Small intestine (tissue), 7 donors: ENCODE measurements at regions not wholly inside any gene's neighbourhood (a gene's known extent, or its start where the extent isn't known, plus 50 kb on each side); places are given as distances from the start of the nearest gene placed in this dataset.
"Not testable (repeated sequence)": the region's sequence is repeated elsewhere in the genome, so short reads cannot be mapped to it uniquely, and the experiment has no call there.

Experiments used
- DNase-seq, 2 donors: peaks; one replicate each; pipeline versions ENCODE4 v3.0.0 to v3.0.0-alpha.2; 2013
- FAIRE-seq: peaks from 2 replicates; lab custom pipeline; 2012; peaks lifted over from hg19 to GRCh38; lab: Jason Lieb, UNC
- H3K27ac ChIP-seq, 3 donors: one replicate each; pipeline ENCODE4 v1.5.1; 2013; ENCODE audit warnings: low read length in 2 of 3, mild to moderate bottlenecking in 2 of 3, control low read depth in 1 of 3, inconsistent platforms in 1 of 3, low read depth in 1 of 3, moderate library complexity in 1 of 3
- H3K27me3 ChIP-seq, 3 donors: one replicate each; pipeline ENCODE4 v1.6.1; 2013; ENCODE audit warnings: low read length in 3 of 3, inconsistent platforms in 1 of 3; ENCODE audit not compliant: control insufficient read depth in 3 of 3, insufficient read depth in 3 of 3
- H3K36me3 ChIP-seq, 3 donors: one replicate each; pipeline ENCODE4 v1.6.1; 2013; ENCODE audit warnings: low read length in 3 of 3, inconsistent platforms in 1 of 3, low read depth in 1 of 3, mild to moderate bottlenecking in 1 of 3, moderate library complexity in 1 of 3; ENCODE audit not compliant: control insufficient read depth in 3 of 3, insufficient read depth in 2 of 3
- H3K4me1 ChIP-seq, 3 donors: one replicate each; pipeline ENCODE4 v1.6.1; 2013; ENCODE audit warnings: low read length in 2 of 3, inconsistent platforms in 1 of 3, low read depth in 1 of 3, mild to moderate bottlenecking in 1 of 3, moderate library complexity in 1 of 3; ENCODE audit not compliant: control insufficient read depth in 3 of 3, insufficient read depth in 2 of 3
- H3K4me3 ChIP-seq, 3 donors: one replicate each; pipeline ENCODE4 v1.5.1; 2013; ENCODE audit warnings: low read length in 3 of 3, control low read depth in 1 of 3, inconsistent platforms in 1 of 3, low read depth in 1 of 3, mild to moderate bottlenecking in 1 of 3, moderate library complexity in 1 of 3
- H3K9me3 ChIP-seq, 2 donors: one replicate each; pipeline ENCODE4 v1.6.1; 2013; ENCODE audit warnings: low read depth in 1 of 2, low read length in 1 of 2; ENCODE audit not compliant: control insufficient read depth in 2 of 2, insufficient read depth in 1 of 2
- WGBS, 3 donors: extraction: QIAGEN DNeasy Blood & Tissue Kit; methylation state at CpG; one replicate each; pipeline ENCODE4 v1.1.7; 2013; 5-methylcytosine and 5-hydroxymethylcytosine counted together
- donor health status: healthy with polysubstance abuse.
- donor health status: control.
- donor health status: control.
- donor health status: Bipolar disorder and iron deficiency.
- donor health status: healthy.

DNA sequence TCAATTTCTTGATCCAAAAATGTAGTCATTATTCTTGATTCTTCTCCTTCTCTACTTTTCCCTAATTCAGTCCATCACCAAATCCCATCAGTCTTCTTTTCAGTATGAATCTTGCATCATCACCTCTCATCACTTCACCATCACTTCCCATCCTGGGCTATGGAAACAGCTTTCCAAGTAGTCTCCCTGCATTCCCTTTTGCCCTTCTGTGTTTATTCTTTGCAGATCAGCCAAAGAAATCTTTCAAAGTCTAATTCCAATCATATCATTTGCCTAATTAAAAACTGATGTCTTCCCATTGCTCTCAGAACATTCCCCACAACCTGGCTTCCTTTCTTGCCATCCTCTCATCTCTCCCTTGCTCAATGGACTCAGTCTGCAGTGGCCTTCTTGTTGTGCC lies 201.7 kb upstream of the ADAMTS3 start:
- no peak overlapping the region for H3K27ac ChIP-seq
- DNase-seq: no peak
- H3K9me3 ChIP-seq: no peaks in the 10 kb centered on the region
- FAIRE-seq: no peak
- H3K4me3 ChIP-seq: no peak overlapping the region
- no peaks in the 10 kb centered on the region for H3K4me1 ChIP-seq
- no peaks in the 10 kb centered on the region for H3K27me3 ChIP-seq
- H3K36me3 ChIP-seq: no peaks in the 10 kb centered on the region

DNA sequence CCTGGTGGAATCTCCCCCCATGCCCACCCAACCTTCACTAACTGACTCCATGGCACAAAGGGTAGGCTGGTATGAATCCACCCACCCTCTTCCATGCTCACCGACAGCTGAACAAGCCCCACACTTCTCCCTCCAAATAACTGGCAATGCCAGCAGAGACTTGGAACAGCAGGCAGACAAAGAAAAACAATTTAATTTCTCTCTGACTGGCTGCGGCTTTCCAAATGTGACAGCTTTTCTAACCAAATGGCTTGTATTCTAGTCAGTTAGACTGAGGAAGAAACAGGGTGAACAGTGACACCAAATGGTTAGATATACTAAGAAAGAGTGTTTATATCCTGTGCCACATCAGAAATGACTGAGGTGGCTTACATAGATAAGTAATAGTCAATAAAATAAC lies 199.3 kb upstream of the ADAMTS3 start:
- Histone ChIP-seq H3K27ac (no peak overlapping the region), H3K9me3 (no peaks in the 10 kb centered on the region), H3K4me1 (no peaks in the 10 kb centered on the region), H3K4me3 (no peak overlapping the region), H3K36me3 (no peaks in the 10 kb centered on the region), H3K27me3 (no peaks in the 10 kb centered on the region)
- no peak for FAIRE-seq
- WGBS, 3 donors: 76 to 91% (median 80%) methylated on average over 2 of the region's 2 CpGs
- DNase-seq: no peak

DNA sequence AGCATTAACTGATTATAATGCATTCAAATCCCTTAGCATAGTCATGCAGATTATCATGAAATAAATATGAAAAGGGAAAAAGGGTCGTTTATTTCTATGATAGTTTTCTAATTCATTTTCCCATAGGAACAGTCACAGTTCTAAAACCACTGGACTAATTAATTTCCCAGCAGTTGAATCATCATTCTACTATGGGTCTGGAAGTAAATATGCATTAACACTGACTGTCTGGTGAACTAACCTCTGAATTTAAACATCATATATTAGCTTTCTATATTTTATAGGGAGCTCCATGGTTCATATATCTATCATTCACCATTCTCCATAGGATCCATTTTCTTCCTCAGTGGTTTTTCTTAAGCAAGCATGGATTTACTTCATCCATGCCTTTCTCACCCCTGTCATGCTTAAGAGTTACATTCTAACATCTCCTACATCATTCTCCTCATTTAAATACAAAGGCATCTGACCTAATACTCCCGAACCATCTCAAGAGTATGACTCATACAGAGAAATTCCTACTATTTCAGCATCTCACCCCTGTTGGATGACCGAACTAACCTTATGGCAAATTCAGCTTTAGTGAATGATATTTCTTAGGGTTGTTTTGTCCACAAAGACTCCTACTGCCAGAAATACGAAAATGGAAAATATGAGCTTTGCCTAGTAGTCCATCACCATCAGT lies 198.7 kb upstream of the ADAMTS3 start:
- H3K4me1 ChIP-seq: no peaks in the 10 kb centered on the region
- no peak overlapping the region for H3K4me3 ChIP-seq
- 62 to 66% (median 63%) methylated on average over 4 of the region's 4 CpGs for whole genome bisulfite sequencing, 3 donors
- no peaks in the 10 kb centered on the region for H3K36me3 ChIP-seq
- DNase-seq (no peak), FAIRE-seq (no peak)
- H3K27ac ChIP-seq: no peak overlapping the region
- H3K9me3 ChIP-seq: no peaks in the 10 kb centered on the region
- H3K27me3 ChIP-seq: no peaks in the 10 kb centered on the region

DNA sequence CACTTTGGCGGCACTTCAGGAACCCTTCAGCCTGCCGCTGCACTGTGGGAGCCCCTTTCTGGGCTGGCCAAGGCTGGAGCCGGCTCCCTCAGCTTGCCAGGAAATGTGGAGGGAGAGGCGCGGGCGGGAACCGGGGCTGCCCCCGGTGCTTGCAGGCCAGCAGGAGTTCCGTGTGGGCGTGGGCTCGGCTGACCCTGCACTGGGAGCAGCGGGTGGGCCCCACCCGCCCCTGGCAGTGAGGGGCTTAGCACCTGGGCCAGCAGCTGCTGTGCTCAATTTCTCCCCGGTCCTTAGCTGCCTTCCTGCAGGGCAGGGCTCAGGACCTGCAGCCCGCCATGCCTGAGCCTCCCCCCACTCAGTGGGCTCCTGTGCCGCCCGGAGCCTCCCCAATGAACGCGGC lies 196.8 kb upstream of the ADAMTS3 start:
- WGBS, 3 donors: 77 to 91% (median 90%) methylated on average over 8 to 19 of the region's 19 CpGs
- not testable (repeated sequence) for H3K36me3 ChIP-seq, H3K4me3 ChIP-seq, H3K9me3 ChIP-seq, H3K27me3 ChIP-seq, DNase-seq, FAIRE-seq, H3K27ac ChIP-seq, H3K4me1 ChIP-seq

DNA sequence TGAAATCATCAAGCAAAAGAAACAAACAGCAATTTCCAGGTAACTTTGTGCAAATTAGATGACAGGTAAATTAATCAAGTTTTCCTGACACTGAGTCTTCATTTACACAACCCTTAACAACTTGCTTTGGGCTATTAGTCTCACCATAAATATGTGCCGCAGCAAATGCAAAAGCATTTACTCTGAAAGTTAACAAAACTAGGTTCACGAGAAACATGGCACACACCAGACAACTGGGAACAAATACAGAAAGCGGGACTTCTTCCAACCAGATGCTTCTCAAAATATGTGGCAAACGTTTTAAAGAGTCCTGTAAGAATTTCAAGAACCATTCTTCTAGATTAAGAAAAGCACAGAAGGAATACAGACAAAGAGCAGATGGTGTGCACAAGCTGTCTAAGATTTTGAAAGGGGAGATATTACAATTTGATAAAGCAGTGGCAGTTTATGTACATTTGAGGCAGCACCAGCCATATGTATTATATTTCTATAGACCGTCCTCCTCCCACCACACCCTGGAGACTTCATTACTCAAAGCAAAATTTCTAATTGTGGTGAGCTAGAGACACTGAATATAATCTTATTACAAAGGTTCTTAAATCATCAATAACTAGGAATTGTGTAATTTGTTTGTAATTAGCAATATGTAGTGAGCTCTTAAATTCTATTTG lies 192.5 kb upstream of the ADAMTS3 start:
- DNase-seq (no peak), FAIRE-seq (no peak)
- H3K27me3 ChIP-seq: no peaks in the 10 kb centered on the region
- no peaks in the 10 kb centered on the region for H3K36me3 ChIP-seq
- no peak overlapping the region for H3K4me3 ChIP-seq
- H3K9me3 ChIP-seq: no peaks in the 10 kb centered on the region
- no peaks in the 10 kb centered on the region for H3K4me1 ChIP-seq
- WGBS, 3 donors: 62 to 71% (median 63%) methylated on average over 5 of the region's 5 CpGs
- no peak overlapping the region for H3K27ac ChIP-seq

DNA sequence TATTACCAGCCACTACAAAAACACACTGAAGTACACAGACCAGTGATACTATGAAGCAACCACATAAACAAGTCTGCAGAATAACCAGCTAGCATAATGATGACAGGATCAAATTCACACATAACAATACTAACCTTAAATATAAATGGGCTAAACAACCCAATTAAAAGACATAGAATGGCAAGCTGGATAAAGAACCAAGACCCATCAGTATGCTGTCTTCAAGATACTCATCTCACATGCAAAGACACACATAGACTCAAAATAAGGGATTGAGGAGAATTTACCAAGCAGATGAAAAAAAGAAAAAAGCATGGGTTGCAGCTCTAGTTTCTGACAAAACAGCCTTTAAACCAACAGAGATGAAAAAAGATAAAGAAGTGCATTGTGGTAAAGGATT lies 184.4 kb upstream of the ADAMTS3 start:
- not testable (repeated sequence) for H3K4me3 ChIP-seq, DNase-seq, H3K4me1 ChIP-seq, H3K36me3 ChIP-seq, FAIRE-seq, H3K27ac ChIP-seq, H3K27me3 ChIP-seq
- peaks cover 0 to 21% of the 10 kb centered on the region in 2 donors for H3K9me3 ChIP-seq

DNA sequence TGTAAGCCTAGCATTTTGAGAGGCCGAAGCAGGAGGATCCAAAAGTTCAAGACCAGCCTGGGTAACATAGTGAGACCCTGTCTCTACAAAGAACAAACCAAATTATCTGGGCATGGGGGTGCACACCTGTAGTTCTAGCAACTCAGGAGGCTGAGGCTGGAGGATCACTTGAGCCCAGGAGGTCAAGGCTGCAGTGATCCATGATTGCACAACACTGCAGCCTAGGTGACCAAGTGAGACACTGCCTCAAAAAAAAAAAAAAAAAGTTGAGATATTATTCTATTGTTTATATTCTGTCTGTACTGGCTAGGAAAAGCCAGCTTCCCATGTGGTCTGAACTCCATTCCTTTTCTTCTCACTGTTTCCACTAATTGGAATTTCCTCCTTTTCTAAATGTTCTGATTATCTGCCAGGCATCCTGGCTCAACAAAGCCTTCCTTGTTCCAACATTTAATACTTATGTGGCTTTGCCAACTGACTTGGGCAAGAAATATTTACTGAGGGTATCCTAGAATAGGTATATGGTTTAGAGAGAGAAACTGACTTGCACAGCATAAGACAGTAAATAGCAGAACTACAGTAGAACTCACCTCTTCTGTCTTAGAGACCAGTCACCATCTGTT lies 175.2 kb upstream of the ADAMTS3 start:
- DNase-seq (no peak), FAIRE-seq (no peak)
- Histone ChIP-seq H3K27me3 (no peaks in the 10 kb centered on the region), H3K4me3 (no peak overlapping the region), H3K36me3 (no peaks in the 10 kb centered on the region), H3K9me3 (peaks cover 0 to 2% of the 10 kb centered on the region in 2 donors), H3K27ac (no peak overlapping the region), H3K4me1 (no peaks in the 10 kb centered on the region)
- 86 to 96% (median 89%) methylated on average over 1 of the region's 1 CpG for WGBS, 3 donors

DNA sequence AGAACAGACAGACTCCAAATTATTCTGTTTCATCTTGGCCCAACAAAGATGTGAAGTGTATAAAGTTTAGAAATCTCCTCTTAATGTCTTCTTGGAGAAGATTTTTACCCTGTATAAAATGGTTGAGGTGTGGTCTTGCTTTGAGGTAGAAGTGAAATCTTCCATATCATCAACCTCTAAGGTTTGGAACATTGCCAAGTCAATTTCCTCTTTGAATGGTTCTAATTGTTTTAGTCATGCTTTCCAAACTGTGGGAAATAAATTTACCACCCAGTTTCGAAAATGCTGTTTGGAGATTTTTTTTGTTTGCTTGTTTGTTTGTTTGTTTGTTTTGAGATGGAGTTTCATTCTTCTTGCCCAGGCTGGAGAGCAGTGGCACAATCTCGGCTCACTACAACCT lies 174.1 kb upstream of the ADAMTS3 start:
- Histone ChIP-seq H3K4me1 (no peaks in the 10 kb centered on the region), H3K4me3 (no peak overlapping the region), H3K9me3 (no peaks in the 10 kb centered on the region), H3K36me3 (no peaks in the 10 kb centered on the region), H3K27ac (no peak overlapping the region), H3K27me3 (no peaks in the 10 kb centered on the region)
- FAIRE-seq (no peak), DNase-seq (no peak)
- 57 to 72% (median 63%) methylated on average over 2 of the region's 2 CpGs for WGBS, 3 donors
